Ecto neural progenitor cell (in vitro differentiated cells): ENCODE measurements at regions not wholly inside any gene's neighbourhood (a gene's known extent, or its start where the extent isn't known, plus 50 kb on each side); places are given as distances from the start of the nearest gene placed in this dataset.

ENCODE experiments used
- DNase-seq: peaks from one replicate; pipeline ENCODE4 v3.0.0-alpha.2; 2018; ENCODE audit warnings: low spot score

DNA sequence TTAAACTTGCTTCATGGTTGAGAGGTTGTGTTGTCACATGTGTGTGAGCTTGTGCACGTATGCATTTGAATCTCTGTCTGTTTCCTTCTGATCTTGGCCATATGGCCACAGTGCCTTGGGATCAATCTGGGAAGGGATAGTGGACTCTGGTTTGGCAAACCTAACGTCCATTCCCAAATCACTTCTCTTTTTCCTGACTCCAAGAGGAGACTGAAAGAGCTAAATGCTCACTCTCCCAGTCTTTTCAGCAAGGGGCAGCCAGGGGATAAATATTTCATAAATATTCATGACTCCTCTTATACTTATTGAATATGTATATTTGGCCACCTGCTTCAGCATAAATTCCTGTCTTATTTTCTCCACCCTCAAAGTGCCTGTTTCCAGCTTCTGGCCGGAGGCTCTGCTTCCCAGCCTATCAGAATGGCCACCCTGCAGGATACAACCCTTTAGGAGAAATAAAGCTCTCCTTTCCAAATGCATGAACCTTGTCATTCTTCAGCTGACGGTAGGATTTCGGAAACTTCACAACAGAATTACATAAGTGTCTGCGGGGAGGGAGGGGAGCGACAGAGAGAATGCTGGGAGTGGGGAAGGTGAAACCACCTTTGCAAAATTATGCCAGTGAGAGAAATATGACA is 112.2 kb upstream of the COPS8 start:
- DNase-seq: no peak

DNA sequence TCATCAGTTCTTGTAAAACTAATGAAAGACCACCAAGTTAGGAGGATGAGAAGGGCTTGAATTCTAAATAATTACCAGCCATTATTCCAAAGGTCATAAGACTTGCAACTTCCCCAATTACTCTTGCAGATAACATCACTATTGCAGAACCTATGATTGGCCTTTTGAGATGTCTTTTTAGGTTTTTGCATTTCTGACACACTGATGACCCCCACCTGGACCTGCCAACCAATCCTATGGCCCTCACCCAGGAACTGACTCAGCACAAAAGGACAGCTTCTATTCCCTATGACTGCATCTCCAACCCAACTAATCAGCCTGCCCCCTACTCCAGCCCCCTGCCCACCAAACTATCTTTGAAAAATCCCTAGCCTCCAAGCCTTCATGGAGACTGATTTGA is 111.5 kb upstream of the COPS8 start:
- no peak for DNase-seq

DNA sequence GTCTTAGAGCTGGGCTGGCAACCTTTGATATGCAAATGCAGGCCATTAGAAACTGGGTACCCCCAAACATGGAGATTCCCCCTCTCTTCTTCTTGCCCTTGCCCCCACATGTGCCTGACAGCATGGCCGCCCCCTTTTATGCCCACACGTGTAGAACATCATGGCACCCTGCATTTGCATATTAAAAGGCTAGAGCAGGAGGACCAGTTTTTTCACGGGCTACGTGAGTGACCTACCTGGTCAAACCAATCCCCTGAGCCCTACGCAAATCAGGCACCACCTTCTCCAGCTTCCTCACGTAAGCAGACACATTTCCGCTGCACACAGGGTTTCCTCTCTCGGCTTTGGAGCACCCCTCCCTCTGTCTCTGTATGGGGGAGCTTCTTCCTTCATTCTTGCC is 110.9 kb upstream of the COPS8 start:
- DNase-seq: no peak

DNA sequence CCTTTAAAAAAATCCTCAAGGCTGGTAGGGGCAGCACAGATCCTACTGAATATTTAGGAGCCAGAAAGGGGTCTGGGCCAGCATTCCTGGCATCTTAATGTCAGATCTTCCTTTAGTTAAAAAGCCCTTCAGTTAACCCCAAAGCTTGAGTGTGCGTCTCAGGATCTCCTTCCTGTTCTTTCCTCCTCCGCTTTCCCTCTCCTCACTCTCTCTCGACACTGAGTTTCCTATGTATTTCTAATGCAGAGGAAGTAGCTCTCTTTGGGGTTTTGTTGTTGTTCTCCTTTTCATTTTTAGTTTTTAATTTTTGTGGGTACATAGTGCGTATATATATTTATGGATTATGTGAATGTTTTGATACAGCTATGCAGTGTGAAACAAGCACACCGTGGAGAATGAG is 109.9 kb upstream of the COPS8 start:
- no peak for DNase-seq

DNA sequence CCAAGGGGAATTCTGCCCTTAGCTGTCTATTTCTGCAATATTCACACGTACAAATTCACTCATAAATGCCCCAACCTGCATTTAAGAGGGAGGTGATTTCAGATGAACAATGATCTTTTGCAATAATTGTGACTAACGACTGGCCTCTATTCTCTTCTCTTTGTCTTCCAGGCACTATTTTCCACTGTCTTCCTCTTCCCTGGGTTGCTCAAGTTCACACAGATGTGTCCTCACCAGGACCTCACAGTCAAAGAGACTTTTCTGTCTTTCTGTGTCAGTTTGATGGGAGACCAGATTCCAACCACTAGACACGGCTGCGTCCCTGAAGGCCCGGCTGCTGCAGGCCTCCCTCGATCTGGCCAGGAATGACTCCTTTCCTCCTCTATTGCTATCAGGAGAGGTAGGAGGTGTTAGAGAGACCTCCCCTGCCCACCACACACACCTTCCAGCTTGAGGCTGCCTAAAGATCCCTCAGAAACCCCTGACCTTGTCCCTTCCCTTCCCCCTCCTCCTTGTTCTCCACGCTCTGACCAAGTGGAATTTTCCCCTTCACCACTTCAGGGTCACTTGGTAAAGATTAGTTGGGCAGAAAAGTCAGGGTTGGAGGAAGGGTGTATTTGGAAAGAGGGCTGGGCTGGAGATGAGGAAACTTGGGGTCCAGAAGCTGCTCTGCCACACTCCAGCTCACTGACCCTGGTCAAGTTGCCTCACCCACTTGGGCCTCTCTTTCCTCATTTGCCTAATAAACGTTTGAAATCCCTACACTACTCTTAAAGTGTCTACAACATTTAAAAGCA is 109.2 kb upstream of the COPS8 start:
- no peak for DNase-seq

DNA sequence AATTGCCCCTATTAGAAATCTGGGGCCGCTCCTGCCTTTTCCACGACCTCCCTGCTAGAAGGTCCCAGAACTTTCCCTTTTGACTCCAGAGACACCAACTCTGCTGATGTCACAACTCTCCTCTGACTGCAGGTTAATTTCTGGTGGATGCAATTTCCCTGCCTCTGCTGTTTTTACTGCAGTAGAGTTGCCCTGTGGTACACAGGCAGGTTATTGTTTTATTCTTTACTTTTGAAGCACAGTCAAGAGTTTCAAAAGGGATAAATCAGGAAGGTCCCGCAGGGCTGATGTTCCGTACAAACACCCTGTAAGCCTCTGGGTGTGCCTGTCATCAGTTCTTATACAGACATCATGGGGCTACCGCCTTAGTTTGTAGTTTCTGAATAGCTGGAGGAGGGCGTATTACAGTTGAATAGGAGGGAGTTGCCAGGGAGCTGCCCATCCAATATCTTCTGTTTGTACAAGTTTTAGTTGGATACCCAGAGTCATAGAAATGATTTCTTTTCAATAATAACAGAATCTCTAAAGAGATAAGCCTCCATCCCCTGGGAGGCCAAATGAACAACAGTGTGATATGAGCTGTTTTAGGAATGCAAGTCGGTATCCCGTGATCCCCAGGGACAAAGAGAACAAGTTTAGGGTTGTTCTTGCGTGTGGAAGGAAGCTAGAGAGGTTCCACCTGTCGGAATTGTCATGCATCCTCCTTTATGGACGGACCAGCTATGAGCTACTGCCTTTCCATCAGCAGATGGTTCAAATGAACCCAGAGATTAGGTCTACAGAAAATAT is 108.4 kb upstream of the COPS8 start:
- DNase-seq: no peak

DNA sequence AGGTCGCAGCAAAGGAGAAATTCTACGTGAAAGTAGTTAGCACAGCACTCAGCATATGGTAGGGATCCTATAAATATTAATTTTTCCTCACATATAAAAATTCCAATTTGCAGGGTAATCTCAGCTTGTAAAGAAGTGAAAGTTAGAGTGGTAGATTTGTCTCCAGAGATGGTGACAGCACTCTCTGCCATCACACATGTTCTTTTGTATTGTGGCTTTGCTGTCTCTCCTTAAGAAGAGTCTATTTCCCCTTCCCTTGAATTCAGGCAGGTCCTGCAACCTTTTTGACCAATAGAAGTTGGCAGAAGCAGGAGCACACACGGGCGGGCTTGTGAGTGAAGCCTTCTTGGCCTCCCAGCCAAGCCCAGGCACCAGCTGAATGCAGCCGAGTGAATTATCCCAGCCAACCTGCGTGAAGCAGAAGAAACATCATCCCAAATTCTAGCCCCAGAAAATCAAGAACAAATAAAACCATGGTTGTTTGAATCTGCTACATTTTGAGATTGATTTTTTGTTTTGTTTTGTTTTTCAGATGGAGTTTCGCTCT is 107.8 kb upstream of the COPS8 start:
- no peak for DNase-seq

DNA sequence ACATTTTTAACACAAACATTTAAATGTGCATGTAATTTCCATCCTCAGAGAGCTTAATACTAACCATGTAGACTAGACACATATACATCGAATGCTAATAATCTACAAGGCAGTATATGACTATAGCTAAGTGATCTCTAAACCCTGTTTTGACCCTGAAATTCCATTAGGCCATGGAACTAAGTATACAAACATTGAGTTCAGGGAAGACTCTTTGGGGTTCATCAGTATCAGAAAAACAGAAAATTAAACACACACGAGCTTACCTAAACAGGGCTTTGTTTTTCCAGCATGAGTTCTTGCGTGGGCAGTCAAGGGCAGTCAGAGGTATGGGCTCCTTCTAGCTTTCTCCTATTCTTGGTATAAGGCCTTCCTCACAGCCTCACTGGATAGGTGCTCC is 106.0 kb upstream of the COPS8 start:
- no peak for DNase-seq

DNA sequence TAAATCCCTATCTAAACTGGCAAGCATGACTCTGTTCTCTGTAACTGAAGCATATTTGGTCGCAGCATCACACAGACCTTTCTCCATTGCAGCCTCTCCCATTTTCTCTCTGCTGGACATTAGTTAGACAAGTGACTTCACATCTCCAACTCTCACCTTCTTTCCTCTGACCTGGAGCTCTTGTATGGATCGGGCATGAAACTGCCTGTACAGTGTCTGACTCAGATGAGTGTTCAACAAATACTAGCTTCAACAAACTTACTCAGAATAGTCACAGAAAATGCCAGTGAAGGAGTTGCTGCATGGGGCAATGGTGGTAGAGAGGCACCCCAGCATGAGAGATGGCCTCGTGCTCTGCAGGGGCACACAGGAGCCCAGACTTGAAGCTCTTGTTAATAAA is 104.7 kb upstream of the COPS8 start:
- no peak for DNase-seq

DNA sequence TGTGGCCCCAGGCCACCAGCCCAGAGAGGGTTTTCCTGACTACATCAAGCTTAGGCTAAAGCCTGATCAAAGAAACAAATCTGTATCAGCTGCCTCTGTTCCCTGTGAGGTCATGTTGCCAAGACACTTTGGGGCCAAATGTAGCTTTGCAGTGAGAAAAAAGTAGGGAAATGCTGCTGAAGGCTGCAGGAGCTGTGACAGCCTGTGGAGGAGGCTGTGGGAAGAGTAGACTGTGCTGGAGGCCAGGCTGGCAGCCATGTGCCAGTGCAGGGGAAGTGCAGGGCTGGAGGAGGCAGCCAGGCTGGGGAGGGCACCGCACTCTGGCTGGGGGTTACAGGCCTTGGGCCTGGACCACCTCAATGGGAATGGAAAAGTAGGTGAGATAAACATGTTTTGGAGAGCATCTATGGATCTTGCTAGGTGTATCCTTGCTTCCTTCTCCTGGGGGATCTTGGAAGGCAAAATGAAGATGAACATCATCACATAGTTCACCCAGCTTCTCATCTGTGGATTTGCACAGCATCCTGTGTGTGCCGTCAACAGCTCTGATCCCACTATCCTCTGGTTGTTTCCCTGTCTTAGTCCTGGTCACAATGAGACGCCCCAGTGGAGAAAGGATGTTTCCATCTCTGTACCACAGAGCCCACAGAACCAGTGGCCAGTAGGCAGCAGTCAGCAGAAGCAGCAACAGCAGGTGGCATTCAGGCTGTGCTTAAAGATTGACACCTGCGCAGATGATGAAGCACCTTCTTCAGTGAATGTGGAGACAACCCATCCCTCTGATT is 103.8 kb upstream of the COPS8 start:
- peak; percentile 16 for DNase-seq

DNA sequence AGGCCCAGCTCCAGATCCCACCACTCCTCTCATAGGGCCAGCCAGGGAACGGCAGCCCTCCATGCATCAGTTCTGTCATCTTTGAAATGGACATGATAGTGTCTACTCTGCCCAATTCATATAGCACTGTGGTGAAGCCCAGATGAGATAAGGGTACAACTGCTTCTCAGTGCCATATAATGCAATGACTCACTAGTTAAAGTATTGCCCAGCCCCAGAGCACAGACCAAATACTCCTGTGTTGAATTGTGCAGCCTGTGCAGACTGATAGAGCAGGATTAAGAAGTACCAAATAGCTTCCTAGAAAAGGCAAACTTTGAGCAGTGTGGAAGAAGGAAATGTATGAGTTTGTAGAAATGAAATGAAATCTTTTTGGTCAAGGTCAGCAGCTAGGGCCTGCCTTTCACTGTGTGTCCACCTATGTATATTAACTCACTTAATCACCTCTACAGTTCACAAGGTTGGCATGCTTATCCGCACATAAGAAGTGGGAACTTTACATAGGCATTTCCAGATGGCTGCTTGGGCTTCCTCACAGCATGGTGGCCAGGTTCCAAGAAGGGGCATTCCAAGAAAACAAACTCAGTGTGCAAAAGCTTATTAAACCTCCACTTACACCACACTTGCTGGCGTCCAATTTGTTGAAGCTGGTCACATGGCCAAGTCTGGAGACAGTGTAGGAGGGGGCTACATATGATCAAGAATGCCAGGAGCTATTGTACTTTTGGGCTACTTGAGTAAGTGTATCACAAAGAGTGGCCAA is 102.8 kb upstream of the COPS8 start:
- no peak for DNase-seq

DNA sequence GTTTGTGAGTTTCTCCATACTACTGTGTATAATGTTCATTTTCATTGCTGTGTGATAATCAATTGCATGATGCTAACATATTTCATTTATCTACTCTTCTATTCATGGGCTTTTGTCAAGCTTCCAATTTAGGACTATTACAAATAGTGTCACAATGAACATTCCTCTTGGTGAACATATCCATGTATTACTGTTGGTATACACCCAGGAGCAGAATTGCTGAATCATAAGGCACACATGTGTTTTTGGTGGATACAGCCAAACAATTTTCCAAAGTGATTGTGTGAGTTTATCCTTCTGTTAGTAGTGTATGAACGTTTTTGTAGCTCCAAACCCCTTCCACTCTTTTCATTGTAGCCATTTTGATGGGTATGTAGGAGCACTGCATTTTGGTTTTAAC is 101.6 kb upstream of the COPS8 start:
- DNase-seq: no peak

DNA sequence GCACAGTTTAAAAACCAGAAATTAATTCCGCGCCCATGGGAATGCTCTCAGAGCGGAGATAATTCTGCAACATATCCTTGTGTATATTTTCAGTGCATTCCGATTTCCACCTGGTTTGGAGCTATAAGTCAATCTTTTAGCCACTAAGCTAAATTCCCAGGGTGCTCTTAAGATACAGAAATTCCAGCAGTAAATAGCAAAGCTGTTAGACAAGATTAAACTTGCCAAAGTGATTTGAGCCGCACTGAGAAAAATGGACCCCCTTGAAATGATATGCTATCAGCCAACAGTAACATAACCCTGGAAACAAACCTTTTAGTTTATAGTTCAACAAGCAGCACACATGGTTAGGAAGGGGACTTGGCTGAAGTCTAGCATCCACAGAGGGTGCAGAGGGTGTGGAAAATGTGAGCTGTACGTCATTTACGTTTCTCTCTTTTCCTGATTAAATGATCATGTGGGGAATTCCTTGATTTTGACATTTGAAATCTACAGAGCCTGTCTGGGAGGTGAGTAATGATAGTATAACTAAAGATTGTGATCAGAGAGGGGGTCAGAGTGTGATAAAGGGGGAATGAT is 99.8 kb upstream of the COPS8 start:
- no peak for DNase-seq

DNA sequence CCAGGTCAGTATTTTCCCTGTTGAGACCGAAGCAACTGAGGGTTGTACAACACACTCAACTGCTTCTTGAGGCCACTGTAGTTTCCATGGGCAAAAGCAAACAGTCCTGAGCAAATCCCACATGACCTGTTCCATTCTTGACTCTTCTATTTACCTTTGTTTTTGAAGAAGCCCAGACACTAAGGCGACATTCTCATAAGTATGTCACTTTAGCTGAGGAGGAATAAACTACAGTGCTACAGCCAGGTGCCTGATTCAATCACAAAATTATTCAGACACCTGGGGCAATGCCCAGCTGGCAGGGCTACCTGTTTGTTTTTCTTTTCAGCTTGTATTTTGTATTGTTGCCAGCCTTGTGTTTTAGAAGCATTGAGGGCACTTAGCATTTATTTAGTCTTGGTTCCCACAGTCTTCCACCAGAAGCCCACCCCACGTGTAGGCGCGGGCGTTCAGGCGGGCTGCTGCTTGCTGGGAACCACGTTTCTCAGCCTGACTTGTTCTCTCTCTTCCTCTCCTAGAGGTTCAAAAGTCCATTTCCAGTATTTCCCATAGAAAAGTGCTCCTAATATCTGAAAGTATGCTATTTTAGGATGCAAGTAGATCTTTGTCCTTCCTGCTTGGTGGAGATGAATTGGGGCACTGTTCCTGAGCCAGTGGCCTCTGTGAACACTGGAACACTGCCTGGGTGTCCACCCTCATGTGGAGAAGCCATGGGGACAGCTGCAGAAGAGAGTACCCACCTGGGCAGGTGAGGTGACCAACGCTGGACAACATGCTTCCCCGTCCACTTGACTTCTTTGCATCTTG is 99.0 kb upstream of the COPS8 start:
- DNase-seq: no peak

DNA sequence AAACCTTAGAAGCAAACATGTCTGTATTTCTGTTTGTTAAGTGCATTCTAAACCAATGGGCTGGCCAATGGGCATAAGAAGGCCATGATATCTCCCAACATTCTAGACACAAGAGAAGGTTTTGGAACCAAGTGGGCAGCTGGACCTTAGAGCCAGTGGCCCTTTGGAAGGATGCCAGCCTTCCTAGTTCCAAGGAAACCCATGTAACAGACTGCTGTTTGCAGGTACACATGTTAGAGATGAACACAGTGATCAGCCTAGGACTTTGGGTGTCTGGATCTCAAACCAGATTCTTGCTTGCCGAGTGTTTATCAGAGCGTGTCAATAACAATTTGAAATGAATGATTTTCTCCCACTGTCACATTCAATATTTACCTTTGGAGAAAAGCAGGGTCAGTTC is 97.5 kb upstream of the COPS8 start:
- DNase-seq: no peak

DNA sequence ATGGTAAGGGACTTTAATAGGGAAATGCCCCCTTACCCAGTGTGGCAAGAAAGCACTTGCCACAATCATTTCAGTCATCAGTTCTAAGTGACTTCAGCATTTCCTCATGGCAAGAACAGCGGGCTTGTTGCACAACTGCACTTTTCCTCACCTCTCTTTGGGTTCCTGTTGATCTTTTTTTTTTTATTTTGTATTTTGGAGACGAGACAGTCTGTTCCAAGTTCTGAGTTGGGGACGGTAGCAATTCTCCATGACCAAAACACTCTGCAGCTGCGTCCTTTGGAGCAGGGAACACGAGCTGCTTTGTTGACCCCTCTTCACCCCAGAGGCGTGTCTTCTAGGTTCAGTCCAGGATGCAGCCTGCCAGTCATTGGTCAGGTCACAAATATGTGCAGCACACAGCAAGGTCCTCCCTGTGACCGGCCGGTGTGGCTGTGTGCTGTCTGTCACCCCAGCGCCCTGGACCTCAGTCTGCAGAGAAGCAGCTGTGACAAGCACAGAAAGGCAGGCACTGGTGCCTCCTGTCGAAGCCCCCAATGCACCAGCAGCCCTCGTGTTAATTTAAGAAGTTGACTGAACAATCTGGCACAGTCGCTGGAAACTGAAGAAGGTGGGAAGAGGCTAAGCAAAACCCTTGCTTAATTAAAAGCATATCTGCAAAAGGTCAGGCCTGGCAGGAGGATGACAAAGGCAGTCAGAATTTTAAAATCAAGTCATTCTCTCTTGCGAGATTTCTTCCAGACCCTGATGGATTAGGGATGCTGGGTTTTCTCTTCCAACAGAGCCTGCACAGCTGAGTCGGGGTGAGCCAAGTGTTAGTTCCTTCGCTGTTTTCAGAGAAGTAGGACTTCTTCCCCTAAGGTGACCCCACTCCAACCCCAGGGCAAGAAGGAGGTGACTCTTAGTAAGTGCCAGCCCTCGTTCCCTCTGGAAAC is 96.7 kb upstream of the COPS8 start:
- no peak for DNase-seq

DNA sequence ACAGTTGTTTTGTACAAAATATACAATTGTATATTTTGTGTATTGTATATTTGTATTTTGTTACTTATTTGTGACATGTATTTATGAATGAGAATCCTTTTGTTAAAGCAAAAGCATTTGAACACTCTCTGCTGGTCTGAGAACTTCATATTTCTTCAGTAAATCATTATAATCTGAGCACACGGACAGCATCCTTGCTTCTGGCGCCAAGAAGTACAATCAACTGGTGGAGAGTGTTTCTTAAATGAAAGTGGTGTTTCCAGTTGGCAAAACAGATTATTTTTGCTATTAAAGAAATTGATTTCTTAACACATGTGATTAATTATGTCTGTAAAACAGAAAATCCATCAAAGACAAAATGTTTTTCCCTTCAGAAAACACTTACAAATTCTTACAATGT is 95.1 kb upstream of the COPS8 start:
- no peak for DNase-seq

DNA sequence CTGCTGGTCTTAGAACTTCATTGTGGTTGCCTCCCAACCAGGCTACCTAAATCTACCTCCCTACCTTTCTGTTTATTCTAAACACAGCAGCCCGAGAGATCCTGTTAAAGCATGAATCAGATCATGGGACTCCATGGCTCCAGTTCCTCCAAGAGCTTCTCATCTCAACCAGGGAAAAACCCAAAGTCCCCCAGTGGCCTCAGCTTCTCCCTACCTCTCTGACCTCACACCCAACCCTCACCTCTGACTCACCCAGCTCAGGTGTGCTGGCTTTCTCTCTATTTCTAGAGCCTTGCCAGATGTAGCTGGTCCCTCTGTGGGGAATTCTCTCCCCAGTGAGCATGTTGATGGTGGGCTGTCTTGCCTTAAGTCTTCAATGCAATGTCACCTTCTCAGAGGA is 93.8 kb upstream of the COPS8 start:
- DNase-seq: no peak

DNA sequence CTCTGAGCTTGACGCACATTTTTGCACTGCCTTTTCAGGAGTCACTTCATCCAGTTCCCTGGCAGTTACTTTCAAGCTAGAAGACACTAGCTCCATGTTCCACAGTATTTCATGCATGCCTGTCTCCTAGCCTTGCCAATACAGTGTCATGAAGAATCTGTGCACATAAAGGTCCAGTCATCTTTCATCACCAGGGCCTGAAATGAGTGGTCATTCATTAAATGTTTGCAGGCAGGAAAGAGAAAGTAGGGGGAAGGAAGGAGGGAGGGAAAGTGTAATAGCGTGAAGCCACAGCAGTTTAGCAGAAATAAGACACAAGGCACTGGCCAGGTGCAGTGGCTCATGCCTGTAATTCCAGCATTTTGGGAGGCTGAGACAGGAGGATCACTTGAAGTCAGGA is 92.4 kb upstream of the COPS8 start:
- DNase-seq: no peak
